Epithelial cell of proximal tubule (primary cell): ENCODE measurements at regions not wholly inside any gene's neighbourhood (a gene's known extent, or its start where the extent isn't known, plus 50 kb on each side); places are given as distances from the start of the nearest gene placed in this dataset.

Source experiments
- DNase-seq: peaks from one replicate; pipeline ENCODE4 v3.0.0-alpha.2; 2011; ENCODE audit warnings: low read depth
- H3K4me3 ChIP-seq: 2 replicates; pipeline ENCODE4 v1.5.1; 2011; ENCODE audit warnings: low read depth, mild to moderate bottlenecking, low read length
- TF ChIP-seq, protein P1 (sequence below): conservative IDR thresholded peaks from 2 replicates; pipeline ENCODE4 v1.5.1; 2012; ENCODE audit warnings: low read depth, mild to moderate bottlenecking, low read length

DNA sequence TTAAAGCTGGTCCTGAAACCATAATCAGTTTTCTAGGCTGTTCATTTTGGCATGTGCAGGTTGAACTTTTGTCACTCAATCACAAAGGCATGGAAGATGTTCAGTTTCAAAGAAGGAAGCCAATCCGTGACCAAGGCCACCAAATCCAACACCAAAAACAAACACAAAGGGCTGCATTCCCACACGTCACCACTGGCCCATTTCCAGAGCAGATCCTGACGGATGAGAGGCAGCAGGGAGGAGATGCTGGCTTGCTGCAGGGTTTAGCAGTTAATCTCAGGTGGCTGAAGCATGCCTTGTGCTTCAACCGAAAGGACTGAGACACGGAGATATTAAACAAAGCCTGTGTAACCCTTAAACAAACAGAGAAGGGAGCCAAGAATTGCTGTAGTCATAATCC, 191.9 kb upstream of the CTAGE1 start:
- DNase-seq, result no peak
- H3K4me3 ChIP-seq, result no peak overlapping the region
- TF ChIP-seq, protein P1, sequence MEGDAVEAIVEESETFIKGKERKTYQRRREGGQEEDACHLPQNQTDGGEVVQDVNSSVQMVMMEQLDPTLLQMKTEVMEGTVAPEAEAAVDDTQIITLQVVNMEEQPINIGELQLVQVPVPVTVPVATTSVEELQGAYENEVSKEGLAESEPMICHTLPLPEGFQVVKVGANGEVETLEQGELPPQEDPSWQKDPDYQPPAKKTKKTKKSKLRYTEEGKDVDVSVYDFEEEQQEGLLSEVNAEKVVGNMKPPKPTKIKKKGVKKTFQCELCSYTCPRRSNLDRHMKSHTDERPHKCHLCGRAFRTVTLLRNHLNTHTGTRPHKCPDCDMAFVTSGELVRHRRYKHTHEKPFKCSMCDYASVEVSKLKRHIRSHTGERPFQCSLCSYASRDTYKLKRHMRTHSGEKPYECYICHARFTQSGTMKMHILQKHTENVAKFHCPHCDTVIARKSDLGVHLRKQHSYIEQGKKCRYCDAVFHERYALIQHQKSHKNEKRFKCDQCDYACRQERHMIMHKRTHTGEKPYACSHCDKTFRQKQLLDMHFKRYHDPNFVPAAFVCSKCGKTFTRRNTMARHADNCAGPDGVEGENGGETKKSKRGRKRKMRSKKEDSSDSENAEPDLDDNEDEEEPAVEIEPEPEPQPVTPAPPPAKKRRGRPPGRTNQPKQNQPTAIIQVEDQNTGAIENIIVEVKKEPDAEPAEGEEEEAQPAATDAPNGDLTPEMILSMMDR, result no peak

DNA sequence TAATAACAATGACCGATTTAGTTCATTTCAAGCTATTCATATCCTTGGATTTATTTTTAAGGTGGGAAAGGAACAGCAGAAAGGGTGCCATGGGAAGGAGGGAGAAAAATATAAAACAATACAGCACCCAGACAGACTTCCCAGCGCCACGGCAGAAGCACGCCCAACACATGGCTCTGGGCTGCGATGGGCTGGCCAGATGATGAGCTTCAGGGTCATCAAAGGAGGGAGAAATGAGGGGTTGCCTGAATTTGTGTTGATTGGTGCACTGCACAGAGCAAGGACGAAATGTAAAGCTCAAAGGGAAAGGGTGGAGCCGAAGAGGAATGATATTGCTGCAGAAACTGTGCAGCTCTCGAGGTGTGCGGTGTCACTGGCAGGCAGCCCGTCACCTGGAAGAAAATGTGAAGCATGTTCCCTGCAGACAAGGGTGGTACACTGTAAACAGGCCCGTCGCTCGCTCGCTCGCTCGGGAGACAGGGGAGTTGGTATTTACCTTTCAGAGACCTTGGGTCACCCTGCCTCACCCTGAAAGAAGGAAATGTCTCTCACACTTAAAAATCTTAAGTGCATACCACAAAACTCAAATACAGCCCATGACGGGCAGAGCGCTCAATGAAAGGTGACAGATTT, 195.5 kb upstream of the CTAGE1 start:
- TF ChIP-seq, protein P1, result no peak
- H3K4me3 ChIP-seq, result no peak overlapping the region
- no peak for DNase-seq

DNA sequence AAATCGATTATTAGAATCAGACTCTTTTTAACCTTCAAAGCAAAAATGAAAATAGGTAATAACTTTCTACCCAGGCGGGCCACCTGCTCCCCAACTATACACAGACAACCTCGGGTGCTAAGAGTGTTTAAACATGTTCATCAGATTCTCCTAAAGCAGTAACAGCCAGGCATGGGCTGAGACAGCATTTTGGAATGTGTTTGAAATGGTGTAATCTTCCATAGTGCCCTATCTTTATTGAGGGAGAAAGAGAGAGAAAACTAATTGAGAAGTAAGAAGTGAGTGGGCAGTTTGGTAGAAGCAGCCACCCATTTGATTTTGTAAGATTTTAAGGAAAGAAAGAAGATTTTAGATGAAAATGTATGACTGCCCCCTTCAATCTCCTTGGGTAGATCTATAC, 196.1 kb upstream of the CTAGE1 start:
- TF ChIP-seq, protein P1, result no peak
- no peak overlapping the region for H3K4me3 ChIP-seq
- DNase-seq, result no peak

DNA sequence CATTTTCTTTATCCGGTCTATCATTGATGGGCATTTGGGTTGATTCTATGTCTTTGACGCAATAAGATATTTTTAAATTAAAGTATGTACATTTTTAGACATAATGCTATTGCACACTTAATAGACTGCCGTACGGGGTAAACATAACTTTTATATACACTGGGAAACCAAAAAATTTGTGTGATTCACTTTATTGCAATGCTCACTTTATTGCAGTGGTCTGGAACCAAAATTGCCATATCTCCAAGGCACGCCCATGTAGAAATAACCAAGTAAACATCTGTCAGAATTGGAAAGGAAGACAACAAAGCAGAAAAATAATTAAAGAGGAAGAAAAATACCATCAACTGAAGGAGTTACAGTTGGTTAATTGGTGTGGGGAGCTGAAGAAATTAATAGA, 205.8 kb upstream of the CTAGE1 start:
- TF ChIP-seq, protein P1, result no peak
- DNase-seq, result no peak
- H3K4me3 ChIP-seq, result no peak overlapping the region

DNA sequence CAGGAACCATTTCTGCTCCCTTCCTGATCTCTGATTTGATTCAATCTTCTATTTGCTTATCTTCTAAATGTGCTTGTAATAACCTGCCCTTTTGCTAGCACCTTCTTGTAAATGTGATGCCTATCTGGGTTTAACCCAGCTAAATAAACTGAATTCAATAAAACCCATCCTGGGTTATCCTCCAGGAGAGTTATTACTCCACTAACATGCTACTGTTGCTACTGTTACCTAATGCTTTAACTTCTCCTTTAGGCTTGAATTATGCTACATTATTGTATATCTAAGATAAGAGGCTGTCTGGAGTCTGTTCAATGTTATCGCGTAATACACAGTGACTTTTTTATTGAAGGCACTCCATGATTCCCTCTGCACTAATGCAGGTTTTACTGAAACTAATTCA, 206.5 kb upstream of the CTAGE1 start:
- DNase-seq, result no peak
- TF ChIP-seq, protein P1, result no peak
- H3K4me3 ChIP-seq, result no peak overlapping the region

DNA sequence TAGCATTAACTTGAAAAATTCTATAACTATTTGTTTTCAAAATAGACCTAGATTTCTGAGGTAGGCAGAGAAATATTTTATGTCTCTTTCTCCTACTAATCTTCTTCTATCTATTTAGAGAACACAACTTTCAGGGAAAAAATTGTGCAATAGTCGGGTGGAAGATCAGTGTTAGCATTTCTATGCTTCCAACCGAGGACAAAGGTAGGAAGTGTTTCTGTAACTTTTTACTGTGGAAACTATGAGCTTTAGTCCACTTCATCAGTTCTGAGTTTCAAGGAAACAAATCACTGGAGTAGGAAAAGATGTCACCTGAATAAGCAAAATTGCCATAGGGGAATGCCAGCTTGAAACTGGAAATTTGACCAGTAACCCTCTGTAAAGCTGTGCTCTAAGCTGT, 207.7 kb upstream of the CTAGE1 start:
- DNase-seq, result no peak
- no peak overlapping the region for H3K4me3 ChIP-seq
- TF ChIP-seq, protein P1, result no peak

DNA sequence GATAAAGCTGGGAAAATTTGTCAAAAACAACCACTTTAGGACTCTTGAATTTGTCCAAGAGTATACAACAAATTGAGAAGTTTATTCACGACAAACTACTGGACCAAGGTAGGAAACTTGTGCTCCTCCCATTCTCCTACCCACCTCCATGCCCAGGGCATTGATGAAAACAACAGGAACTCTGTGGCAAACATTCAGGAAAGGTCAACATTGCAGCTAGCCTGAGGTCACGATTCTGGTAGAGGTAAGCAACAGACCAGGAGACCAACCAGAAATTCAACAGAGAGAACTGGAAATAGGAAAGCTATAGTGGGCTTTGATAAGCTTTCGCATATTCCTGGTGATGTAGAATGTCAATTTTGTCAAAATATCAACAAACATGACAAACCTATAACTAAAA, 209.1 kb upstream of the CTAGE1 start:
- no peak for DNase-seq
- no peak overlapping the region for H3K4me3 ChIP-seq
- TF ChIP-seq, protein P1, result no peak
